GM21390 (cell line): ENCODE measurements at regions not wholly inside any gene's neighbourhood (a gene's known extent, or its start where the extent isn't known, plus 50 kb on each side); places are given as distances from the start of the nearest gene placed in this dataset.

Experiments
- ATAC-seq: cut with Tn5 transposase; IDR thresholded peaks from one replicate; pipeline ENCODE4 v1.9.1; 2021; ENCODE audit not compliant: unreplicated experiment

- no peak for ATAC-seq
Observed at GRCh38 chr5:57824047-57824446, 341.4 kb upstream of the ACTBL2 start.

DNA sequence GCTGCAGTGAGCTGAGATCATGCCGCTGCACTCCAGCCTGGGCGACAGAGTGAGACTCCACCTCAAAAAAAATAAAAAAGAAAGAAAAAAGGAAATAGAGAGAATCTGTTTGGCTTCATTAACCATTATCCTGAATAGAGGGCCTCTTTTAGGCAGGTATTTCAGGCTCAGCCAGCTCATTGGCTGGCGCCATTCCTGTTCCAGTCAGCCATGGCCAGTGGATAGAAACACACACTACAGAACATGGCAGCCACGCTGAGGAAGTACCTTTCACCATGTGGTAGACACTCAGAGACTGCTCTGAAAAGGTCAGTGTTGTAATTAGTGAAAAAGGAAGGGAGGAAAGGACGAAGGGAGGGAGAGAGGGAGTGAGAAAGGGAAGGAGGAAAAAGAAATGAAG, 340.0 kb upstream of the ACTBL2 start:
- ATAC-seq = no peak

DNA sequence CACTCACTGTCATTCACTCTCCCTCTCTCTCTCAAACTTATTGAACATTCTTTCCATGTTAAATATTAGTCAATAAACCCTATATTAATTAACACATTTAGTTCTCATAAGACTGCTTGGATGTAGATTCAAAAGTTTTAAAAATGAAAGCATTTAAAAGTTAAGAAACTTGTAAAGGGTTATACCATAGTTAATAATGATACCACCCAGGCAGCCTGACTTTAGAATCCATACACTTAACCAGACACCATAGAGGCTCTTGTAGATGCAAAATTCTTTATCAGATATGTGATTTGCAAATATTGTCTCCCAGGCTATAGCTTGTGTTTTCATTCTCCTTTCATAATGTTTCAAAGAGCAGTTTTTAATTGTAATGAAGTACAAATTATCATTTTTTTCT, 335.8 kb upstream of the ACTBL2 start:
- ATAC-seq = no peak

DNA sequence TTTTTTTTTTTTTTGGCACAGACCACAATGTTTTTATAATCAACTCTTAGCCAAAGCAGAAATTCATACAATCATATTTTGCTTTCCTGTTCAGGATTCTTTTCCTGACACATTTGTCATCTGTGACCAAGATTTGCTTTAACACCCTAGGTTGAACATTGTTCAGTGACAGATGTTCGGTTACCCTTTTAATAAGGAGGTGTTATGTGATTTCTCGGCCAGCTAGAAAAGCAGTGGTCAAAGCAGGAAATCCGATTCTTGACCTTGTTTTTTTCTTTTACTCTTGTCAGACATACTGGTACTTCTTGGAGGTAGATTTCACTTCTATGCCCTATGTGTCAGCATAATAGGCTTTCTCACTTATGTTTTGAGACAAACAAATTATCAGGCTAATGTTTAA, 335.3 kb upstream of the ACTBL2 start:
- ATAC-seq = no peak

DNA sequence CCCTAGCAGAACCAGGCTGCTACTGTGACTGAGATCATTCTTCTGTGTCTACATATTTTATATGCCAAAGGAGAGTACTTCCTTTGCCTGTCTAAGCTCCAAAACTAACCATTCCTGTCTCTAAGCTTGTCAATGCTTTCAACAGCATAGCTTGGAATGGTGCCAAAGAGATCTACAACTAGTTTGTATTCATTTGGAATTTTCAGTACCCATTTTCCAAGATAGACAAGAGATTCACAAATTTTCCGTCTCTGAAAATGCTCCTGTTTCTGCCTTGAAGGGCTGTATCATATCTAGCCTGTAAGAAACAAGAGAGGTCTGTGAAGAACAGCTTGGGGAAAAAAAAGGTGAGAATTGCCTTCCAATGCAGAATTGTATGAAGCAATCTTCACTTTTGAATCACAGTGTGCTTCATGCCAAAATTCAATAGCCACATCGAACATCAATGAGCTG, 334.4 kb upstream of the ACTBL2 start:
- no peak for ATAC-seq

- no peak for ATAC-seq
Observed at GRCh38 chr5:57816108-57816507, 333.5 kb upstream of the ACTBL2 start.

GRCh38 chr5:57805732-57806131, 323.1 kb upstream of the ACTBL2 start:
- no peak for ATAC-seq

- no peak for ATAC-seq
Observed at GRCh38 chr5:57805170-57805569, 322.6 kb upstream of the ACTBL2 start.

DNA sequence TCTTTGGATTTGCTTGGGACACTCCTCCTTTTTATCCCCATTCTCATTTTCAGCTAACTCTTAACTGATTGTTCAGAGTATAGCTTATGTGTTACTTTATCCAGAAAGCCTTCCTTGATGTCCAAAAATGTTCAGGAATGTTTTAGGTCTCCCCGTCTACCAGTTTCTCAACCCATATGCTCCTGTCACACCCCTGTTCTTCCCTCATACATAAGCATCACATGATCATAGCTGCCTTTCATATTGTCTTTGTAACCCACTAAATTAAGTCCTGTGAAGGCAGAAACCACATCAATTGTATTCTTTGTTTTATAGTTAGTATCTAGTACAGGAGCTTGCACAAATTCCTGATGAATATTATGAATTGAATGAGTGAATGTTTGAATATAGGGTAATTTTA, 321.9 kb upstream of the ACTBL2 start:
- ATAC-seq = no peak

DNA sequence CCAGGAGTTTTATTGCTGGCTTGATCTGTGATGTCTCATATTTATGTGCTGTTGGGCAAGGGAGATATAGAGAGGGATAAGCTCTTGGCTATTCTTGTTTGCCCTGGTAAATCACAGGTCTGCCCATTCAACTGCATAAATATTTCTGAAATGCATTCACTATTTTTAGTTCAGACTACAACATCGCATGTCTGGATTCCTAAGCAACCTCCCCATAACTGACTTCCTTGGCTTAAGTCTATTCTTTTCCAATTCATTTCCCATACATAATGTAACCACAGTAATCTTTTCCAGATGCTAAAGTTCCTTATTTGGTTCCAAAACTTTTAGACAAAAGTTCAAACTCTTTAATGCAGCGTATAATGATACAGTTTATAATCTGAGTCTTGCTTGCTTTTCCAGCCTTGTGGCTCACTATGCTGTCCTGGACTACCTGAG, 321.4 kb upstream of the ACTBL2 start:
- ATAC-seq = no peak

DNA sequence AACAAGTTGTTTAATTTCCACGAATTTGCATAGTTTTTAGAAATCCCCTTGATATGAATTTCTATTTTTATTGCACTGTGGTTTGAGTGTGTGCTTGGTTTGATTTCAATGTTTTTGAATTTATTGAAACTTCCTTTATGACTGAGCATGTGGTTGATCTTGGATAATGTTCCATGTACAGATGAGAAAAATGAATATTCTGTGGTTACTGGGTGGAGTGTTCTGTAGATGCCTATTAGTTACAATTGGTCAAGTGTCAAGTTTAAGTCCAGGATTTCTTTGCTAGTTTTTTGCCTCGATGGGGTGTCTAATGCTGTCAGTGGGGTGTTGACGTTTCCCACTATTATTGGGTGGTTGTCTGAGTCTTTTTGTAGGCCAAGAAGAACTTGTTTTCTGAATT, 319.5 kb upstream of the ACTBL2 start:
- no peak for ATAC-seq

GRCh38 chr5:57795203-57795602, 312.6 kb upstream of the ACTBL2 start:
- ATAC-seq = no peak

GRCh38 chr5:57791875-57792274, 309.3 kb upstream of the ACTBL2 start:
- ATAC-seq = no peak

DNA sequence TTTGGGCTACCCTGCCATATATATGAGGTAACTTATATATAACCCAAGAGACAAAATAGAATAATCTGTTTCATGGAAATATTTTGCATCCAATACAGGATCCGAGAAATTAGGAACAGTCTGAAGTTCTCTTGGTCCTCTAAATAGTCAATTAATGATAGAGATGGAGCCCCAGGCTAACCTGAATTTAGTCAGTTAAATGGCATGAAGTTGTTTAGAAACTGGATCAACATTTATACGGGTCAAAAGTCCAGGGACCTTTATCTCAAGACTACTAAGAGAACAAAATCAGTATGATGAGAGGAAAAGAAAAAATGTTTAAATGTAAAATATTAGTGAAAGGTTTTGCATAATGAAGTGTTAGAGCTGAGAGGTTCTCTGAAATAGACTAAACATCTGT, 303.3 kb upstream of the ACTBL2 start:
- ATAC-seq = no peak

GRCh38 chr5:57784121-57784520, 301.5 kb upstream of the ACTBL2 start:
- no peak for ATAC-seq

- no peak for ATAC-seq
Observed at GRCh38 chr5:57783693-57784092, 301.1 kb upstream of the ACTBL2 start.

DNA sequence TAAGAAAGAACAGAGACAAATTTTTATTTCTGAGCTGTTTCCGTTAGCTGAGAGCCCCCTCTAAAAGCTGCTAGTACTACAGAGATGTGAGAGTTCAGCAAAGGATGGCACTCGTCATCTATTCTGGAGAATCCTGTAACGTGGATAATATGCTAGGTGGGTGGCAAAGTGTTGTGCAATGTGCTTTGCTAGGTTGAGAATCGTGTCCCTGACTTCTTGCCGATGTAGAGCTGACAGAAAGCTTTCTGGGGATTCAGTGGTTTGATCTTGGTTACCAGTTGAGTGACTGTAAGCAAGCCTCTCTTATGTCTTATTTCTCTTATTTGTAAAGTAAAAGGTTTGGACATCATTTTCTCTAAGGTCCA, 298.3 kb upstream of the ACTBL2 start:
- no peak for ATAC-seq

- no peak for ATAC-seq
Observed at GRCh38 chr5:57780306-57780960, 297.8 kb upstream of the ACTBL2 start.

- no peak for ATAC-seq
Observed at GRCh38 chr5:57779383-57780223, 297.0 kb upstream of the ACTBL2 start.

- ATAC-seq = no peak
Observed at GRCh38 chr5:57778501-57779091, 296.0 kb upstream of the ACTBL2 start.

GRCh38 chr5:57777174-57777581, 294.6 kb upstream of the ACTBL2 start:
- no peak for ATAC-seq

- ATAC-seq = no peak
Observed at GRCh38 chr5:57776035-57776434, 293.4 kb upstream of the ACTBL2 start.
